Sigmoid colon (tissue), 6 donors: ENCODE measurements at regions not wholly inside any gene's neighbourhood (a gene's known extent, or its start where the extent isn't known, plus 50 kb on each side); places are given as distances from the start of the nearest gene placed in this dataset.

Experiments
- DNase-seq: peaks from one replicate; pipeline ENCODE4 v3.0.0-alpha.2; 2019
- H3K27ac ChIP-seq, 4 donors: fragments of 200-600 bp; sonication (generic); one replicate each; pipeline ENCODE4 v1.5.1; 2016 to 2019; ENCODE audit warnings: mild to moderate bottlenecking in 1 of 4
- H3K27me3 ChIP-seq, 3 donors: fragments of 200-600 bp; sonication (generic); one replicate each; pipeline ENCODE4 v1.5.1; 2019; ENCODE audit warnings: mild to moderate bottlenecking in 1 of 3
- H3K36me3 ChIP-seq, 4 donors: fragments of 200-600 bp; sonication (generic); one replicate each; pipeline ENCODE4 v1.5.1; 2016 to 2019
- H3K4me1 ChIP-seq, 4 donors: fragments of 200-600 bp; sonication (generic); one replicate each; pipeline ENCODE4 v1.5.1; 2017 to 2019
- H3K4me3 ChIP-seq, 4 donors: fragments of 200-600 bp; sonication (generic); one replicate each; pipeline ENCODE4 v1.5.1; 2017 to 2019; ENCODE audit warnings: mild to moderate bottlenecking in 2 of 4, moderate library complexity in 1 of 4
- H3K9me3 ChIP-seq, 4 donors: fragments of 200-600 bp in 3 of 4; sonication (generic) in 3 of 4; one replicate each; pipeline versions ENCODE4 v1.5.1 to v1.6.1; 2013 to 2019
- EP300 ChIP-seq, 4 donors: sonication (generic); formaldehyde crosslinking; IDR thresholded peaks; one replicate each; pipeline ENCODE4 v1.6.1; 2017; ENCODE audit warnings: antibody characterized with exemption in 4 of 4
- POLR2A ChIP-seq, 2 donors: fragments of 450-650 bp; IDR thresholded peaks; one replicate each; pipeline ENCODE4 v1.6.1; 2016; ENCODE audit warnings: antibody characterized with exemption in 2 of 2, mild to moderate bottlenecking in 2 of 2, moderate library complexity in 2 of 2
- POLR2AphosphoS5 ChIP-seq, 4 donors: sonication (generic); formaldehyde crosslinking; IDR thresholded peaks; one replicate each; pipeline ENCODE4 v1.6.1; 2017; ENCODE audit warnings: antibody characterized with exemption in 4 of 4
- WGBS, 2 donors: extraction: QIAGEN DNeasy Blood & Tissue Kit; methylation state at CpG; one replicate each; pipeline ENCODE4 v1.1.7; 2013; 5-methylcytosine and 5-hydroxymethylcytosine counted together
- intact Hi-C: fragments of 100-400 bp; cut with DNase I; formaldehyde crosslinking; loops from one replicate; pipeline ENCODE4 v1.15.1; 2023
- TF ChIP-seq, protein P1 (sequence below), 4 experiments: fragments of 450-650 bp in 3 of 4; fragments of 200-600 bp in 1 of 4; IDR thresholded peaks; one replicate each; pipeline ENCODE4 v1.5.1; 2016 to 2019; ENCODE audit warnings: antibody characterized with exemption in 4 of 4, mild to moderate bottlenecking in 3 of 4, moderate library complexity in 2 of 4
- donor health status: healthy with polysubstance abuse.
- donor health status: healthy.

- WGBS, 2 donors, result 71 to 73% methylated on average over 6 of the region's 6 CpGs
- Histone ChIP-seq H3K4me1 (peaks cover 0 to 26% (median 8%) of the 10 kb centered on the region in 4 donors), H3K27me3 (no peaks in the 10 kb centered on the region), H3K27ac (peak overlapping the region in 3 of 4 donors; percentile 69 to 72 (median 69)), H3K9me3 (no peaks in the 10 kb centered on the region), H3K4me3 (no peak overlapping the region), H3K36me3 (no peaks in the 10 kb centered on the region)
- TF ChIP-seq, protein P1, sequence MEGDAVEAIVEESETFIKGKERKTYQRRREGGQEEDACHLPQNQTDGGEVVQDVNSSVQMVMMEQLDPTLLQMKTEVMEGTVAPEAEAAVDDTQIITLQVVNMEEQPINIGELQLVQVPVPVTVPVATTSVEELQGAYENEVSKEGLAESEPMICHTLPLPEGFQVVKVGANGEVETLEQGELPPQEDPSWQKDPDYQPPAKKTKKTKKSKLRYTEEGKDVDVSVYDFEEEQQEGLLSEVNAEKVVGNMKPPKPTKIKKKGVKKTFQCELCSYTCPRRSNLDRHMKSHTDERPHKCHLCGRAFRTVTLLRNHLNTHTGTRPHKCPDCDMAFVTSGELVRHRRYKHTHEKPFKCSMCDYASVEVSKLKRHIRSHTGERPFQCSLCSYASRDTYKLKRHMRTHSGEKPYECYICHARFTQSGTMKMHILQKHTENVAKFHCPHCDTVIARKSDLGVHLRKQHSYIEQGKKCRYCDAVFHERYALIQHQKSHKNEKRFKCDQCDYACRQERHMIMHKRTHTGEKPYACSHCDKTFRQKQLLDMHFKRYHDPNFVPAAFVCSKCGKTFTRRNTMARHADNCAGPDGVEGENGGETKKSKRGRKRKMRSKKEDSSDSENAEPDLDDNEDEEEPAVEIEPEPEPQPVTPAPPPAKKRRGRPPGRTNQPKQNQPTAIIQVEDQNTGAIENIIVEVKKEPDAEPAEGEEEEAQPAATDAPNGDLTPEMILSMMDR (IDR thresholded peaks at IDR 0.05), result no peak
- TF ChIP-seq POLR2A (IDR thresholded peaks at IDR 0.05) (no peak), EP300 (IDR thresholded peaks at IDR 0.05) (peak; percentile 45 to 74 (median 58)), POLR2AphosphoS5 (IDR thresholded peaks at IDR 0.05) (peak; percentile 78 to 90 (median 83))
- intact Hi-C loops, result no loop called here
- DNase-seq, result no peak
Measured at GRCh38 chr18:75857558-75857957, 430.1 kb upstream of the SMIM21 start.

- Histone ChIP-seq H3K4me1 (peaks cover 0 to 26% (median 8%) of the 10 kb centered on the region in 4 donors), H3K27me3 (no peaks in the 10 kb centered on the region), H3K36me3 (no peaks in the 10 kb centered on the region), H3K9me3 (no peaks in the 10 kb centered on the region), H3K27ac (no peak overlapping the region), H3K4me3 (no peak overlapping the region)
- intact Hi-C loops, result no loop called here
- DNase-seq, result no peak
- TF ChIP-seq POLR2A (IDR thresholded peaks at IDR 0.05) (no peak), EP300 (IDR thresholded peaks at IDR 0.05) (no peak), POLR2AphosphoS5 (IDR thresholded peaks at IDR 0.05) (no peak)
- TF ChIP-seq, protein P1 (IDR thresholded peaks at IDR 0.05), result no peak
- WGBS, 2 donors, result 93 to 95% methylated on average over 10 of the region's 10 CpGs
Measured at GRCh38 chr18:75854808-75855207, 427.3 kb upstream of the SMIM21 start.

- Histone ChIP-seq H3K27me3 (no peaks in the 10 kb centered on the region), H3K4me1 (peaks cover 0 to 26% (median 8%) of the 10 kb centered on the region in 4 donors), H3K4me3 (no peak overlapping the region), H3K27ac (no peak overlapping the region), H3K9me3 (no peaks in the 10 kb centered on the region), H3K36me3 (no peaks in the 10 kb centered on the region)
- intact Hi-C loops, result no loop called here
- WGBS, 2 donors, result 77% methylated on average over 4 of the region's 4 CpGs
- TF ChIP-seq, protein P1 (IDR thresholded peaks at IDR 0.05), result peak in 1 of 4 experiments; percentile 14
- TF ChIP-seq EP300 (IDR thresholded peaks at IDR 0.05), result no peak
- DNase-seq, result no peak
Measured at GRCh38 chr18:75854174-75854573, 426.7 kb upstream of the SMIM21 start.

DNA sequence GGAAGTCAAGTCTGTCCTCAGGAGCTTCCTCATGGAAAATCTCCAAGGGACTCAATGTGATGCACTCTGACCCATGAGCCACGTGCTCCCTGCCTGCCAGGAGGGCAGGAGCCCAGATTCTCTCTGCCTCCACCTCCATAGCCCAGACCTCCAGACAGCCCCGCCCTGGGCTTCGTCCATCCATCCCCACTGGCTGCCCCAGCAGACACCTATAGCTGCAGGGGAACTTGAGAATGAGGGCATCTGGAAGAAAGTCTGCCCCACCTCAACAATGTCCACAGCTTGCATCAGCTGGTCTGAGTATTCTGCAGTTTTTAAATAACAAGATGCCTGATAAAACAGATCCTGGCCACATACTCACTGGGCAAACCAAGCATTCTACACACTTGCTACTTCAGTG lies 418.8 kb upstream of the SMIM21 start:
- 68 to 82% methylated on average over 3 of the region's 3 CpGs for WGBS, 2 donors
- Histone ChIP-seq H3K27ac (no peak overlapping the region), H3K27me3 (no peaks in the 10 kb centered on the region), H3K4me3 (no peak overlapping the region), H3K4me1 (no peaks in the 10 kb centered on the region), H3K36me3 (no peaks in the 10 kb centered on the region), H3K9me3 (no peaks in the 10 kb centered on the region)
- DNase-seq, result no peak
- TF ChIP-seq, protein P1 (IDR thresholded peaks at IDR 0.05), result no peak
- TF ChIP-seq POLR2AphosphoS5 (IDR thresholded peaks at IDR 0.05), result no peak
- no peak for TF ChIP-seq EP300 (IDR thresholded peaks at IDR 0.05)
- no peak for TF ChIP-seq POLR2A (IDR thresholded peaks at IDR 0.05)
- intact Hi-C loops, result no loop called here

DNA sequence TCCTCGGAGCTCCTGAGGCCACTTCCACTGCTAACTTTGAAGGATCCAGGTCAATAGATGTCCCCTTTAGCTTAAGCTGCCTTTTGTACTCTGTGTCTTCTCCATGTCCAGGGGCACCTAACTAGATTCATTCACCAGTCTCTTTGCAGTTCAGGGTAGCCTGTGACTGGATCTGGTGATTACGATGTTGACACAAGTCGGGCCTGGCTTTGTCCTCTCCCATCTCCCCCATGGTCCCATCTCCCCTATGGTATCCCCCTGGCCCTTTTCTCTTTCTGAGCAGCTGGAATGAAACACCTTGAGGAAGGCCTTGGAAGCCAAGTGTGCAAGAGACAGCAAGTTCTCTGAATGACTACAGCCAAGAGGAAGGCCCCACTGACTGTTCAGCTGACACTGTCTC lies 417.9 kb upstream of the SMIM21 start:
- Histone ChIP-seq H3K27ac (no peak overlapping the region), H3K27me3 (no peaks in the 10 kb centered on the region), H3K9me3 (no peaks in the 10 kb centered on the region), H3K4me1 (no peaks in the 10 kb centered on the region), H3K36me3 (no peaks in the 10 kb centered on the region), H3K4me3 (no peak overlapping the region)
- DNase-seq, result no peak
- intact Hi-C loops, result no loop called here
- WGBS, 2 donors, result 89 to 93% methylated on average over 3 of the region's 3 CpGs
- no peak for TF ChIP-seq POLR2AphosphoS5 (IDR thresholded peaks at IDR 0.05)
- no peak for TF ChIP-seq EP300 (IDR thresholded peaks at IDR 0.05)
- no peak for TF ChIP-seq POLR2A (IDR thresholded peaks at IDR 0.05)
- TF ChIP-seq, protein P1 (IDR thresholded peaks at IDR 0.05), result no peak
